ENCODE measurements at regions not wholly inside any gene's neighbourhood (a gene's known extent, or its start where the extent isn't known, plus 50 kb on each side); places are given as distances from the start of the nearest gene placed in this dataset.
A peak's percentile ranks its signal among the peaks of the same experiment; 100 is the strongest.

DNA sequence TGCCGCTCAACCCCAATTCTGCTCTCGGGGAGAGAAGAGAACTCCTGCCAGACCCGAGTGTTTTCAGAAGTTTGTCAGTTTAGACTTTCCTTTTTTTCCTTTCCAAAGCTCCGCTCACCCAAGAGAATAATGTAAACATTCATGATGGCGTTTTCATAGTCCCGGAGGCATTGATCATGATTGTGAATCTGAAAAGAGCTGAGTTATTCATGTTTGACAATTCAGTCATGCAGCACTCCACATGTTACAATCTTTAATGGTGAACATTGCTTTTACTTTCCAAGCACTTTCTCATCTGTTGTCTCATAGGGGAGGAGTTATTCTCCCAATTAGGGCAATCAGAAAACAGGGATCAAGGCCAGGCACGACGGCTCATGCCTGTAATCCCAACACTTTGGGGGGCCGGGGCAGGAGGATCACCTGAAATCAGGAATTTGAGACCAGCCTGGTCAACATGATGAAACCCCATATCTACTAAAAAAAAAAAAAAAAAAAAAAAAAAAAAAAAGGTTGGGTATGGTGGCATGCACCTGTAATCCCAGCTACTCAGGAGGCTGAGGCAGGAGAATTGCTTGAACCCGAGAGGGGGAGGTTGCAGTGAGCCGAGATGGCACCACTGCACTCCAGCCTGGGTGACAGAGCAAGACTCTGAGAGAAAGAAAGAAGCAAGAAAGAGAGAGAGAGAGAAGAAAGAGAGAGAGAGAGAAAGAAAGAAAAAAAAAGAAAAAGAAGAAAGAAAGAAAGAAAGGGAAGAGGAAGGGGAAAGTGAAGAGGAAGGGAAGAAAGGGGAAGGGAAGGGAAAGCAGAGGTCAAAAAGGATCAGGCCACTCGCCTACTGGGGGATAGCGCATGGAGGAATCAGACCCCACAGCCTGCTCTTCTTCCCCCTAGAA lies 70.0 kb upstream of the TNRC6C start:
- FAIRE-seq, result no peak
- TF ChIP-seq, protein P1, sequence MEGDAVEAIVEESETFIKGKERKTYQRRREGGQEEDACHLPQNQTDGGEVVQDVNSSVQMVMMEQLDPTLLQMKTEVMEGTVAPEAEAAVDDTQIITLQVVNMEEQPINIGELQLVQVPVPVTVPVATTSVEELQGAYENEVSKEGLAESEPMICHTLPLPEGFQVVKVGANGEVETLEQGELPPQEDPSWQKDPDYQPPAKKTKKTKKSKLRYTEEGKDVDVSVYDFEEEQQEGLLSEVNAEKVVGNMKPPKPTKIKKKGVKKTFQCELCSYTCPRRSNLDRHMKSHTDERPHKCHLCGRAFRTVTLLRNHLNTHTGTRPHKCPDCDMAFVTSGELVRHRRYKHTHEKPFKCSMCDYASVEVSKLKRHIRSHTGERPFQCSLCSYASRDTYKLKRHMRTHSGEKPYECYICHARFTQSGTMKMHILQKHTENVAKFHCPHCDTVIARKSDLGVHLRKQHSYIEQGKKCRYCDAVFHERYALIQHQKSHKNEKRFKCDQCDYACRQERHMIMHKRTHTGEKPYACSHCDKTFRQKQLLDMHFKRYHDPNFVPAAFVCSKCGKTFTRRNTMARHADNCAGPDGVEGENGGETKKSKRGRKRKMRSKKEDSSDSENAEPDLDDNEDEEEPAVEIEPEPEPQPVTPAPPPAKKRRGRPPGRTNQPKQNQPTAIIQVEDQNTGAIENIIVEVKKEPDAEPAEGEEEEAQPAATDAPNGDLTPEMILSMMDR (IDR thresholded peaks at IDR 0.05), result no peak
- no peaks in the 10 kb centered on the region for H3K9me3 ChIP-seq
- DNase-seq, result peak in 1 of 6 donors; percentile 41
- 35 to 36% methylated on average over 13 of the region's 13 CpGs for WGBS, 2 donors
- intact Hi-C loops (cut with DNase I), result no loop called here
- H3K4me3 ChIP-seq, result peak overlapping the region; percentile 29 to 54 (median 38)
- peaks cover 0 to 5% (median 0%) of the 10 kb centered on the region in 3 donors for H3K4me1 ChIP-seq
- no peaks in the 10 kb centered on the region for H3K27me3 ChIP-seq
- peak overlapping the region in 1 of 4 donors; percentile 33 for H3K27ac ChIP-seq
- H3K36me3 ChIP-seq, result no peaks in the 10 kb centered on the region
- ATAC-seq, result peak in 3 of 4 donors; percentile 4 to 12 (median 5)

DNA sequence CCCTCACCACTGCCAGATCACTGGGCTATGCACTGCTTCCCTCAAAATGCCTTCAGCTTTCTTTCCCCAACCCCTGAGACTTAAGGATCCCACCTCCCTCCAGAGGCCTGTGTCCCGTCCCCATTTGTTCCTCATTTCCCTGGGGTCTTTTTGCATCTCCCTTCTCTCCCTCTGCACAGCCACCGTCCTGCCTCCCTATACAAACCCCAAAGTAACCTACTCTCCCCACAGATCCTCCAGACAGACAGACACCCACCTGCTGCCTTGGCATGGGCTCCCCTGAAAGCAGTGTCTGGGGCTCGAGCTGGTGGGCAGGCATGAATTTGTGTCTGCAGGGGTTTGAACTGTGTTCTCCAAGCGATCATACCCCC lies 69.4 kb upstream of the TNRC6C start:
- 76 to 86% methylated on average over 4 of the region's 4 CpGs for WGBS, 2 donors
- FAIRE-seq, result no peak
- no peaks in the 10 kb centered on the region for H3K36me3 ChIP-seq
- H3K27ac ChIP-seq, result no peak overlapping the region
- TF ChIP-seq, protein P1 (IDR thresholded peaks at IDR 0.05), result no peak
- H3K4me1 ChIP-seq, result peaks cover 0 to 5% (median 0%) of the 10 kb centered on the region in 3 donors
- no peaks in the 10 kb centered on the region for H3K27me3 ChIP-seq
- no peak for ATAC-seq
- intact Hi-C loops (cut with DNase I), result no loop called here
- DNase-seq, result peak in 1 of 6 donors; percentile 24
- no peaks in the 10 kb centered on the region for H3K9me3 ChIP-seq
- no peak overlapping the region for H3K4me3 ChIP-seq

DNA sequence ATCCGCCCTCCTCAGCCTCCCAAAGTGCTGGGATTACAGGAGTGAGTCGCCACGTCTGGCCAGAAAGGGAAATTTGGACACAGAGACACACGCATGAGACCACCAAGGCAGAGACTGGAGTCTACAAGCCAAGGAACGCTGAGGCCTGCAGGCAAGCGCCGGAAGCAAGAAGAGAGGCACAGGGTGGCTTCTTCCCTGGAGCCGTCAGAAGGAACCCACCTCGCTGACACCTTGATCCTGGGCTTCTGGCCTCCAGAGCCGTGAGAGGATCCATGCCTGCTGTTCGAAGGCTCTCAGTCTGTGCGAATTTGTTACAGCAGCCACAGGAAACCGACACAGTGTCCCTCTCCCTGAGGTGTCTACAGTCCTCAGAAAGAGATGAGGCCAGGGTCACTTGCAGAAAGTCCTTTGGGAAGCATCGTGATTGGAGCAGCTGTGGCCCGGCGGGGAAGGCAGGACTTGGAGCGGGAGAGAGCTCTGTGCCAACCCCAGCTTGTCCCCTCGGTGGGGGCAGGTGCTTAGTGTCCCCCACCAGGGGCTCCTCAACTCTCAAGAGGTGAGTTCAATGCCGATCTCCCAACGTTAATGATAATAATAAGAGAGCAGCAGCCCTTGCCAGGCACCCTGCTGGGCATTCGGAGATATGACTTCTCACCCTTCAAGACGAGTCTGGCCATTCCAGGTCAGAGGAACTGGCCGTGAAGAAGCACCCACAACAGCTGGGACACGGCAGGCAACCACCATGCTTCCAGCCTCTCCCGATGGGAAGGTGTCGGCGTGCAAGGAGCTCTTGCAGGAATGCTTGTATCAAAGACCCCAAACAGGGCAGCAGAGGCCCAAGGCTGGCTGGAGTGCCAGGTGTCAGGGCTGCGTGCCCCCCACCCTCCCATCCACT lies 68.4 kb upstream of the TNRC6C start:
- DNase-seq (peak in 1 of 6 donors; percentile 46), ATAC-seq (no peak), FAIRE-seq (no peak)
- WGBS, 2 donors, result 66 to 74% methylated on average over 27 to 28 of the region's 28 CpGs
- H3K27ac ChIP-seq, result no peak overlapping the region
- peaks cover 0 to 5% (median 0%) of the 10 kb centered on the region in 3 donors for H3K4me1 ChIP-seq
- intact Hi-C loops (cut with DNase I), result no loop called here
- H3K36me3 ChIP-seq, result no peaks in the 10 kb centered on the region
- H3K4me3 ChIP-seq, result no peak overlapping the region
- no peaks in the 10 kb centered on the region for H3K27me3 ChIP-seq
- TF ChIP-seq, protein P1 (IDR thresholded peaks at IDR 0.05), result no peak
- H3K9me3 ChIP-seq, result no peaks in the 10 kb centered on the region

DNA sequence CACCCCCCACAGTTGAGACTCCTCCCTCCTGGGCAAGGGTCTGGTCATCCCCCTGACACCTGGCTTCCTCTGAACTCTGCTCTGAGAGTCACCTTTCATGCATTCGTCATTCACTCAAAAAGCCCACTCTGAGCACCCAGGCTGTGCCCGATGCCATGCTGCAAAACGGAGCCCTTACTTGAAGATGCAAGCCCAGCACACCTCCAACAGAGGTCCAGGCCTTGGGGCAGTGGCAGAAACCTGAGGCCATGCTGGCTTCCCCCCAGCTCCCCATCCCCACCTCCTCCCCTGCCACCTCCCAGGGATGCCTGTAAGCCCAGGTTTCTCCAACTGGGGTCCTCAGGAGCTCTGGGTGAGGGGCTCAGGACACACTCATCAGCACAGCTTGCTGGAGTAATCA lies 67.7 kb upstream of the TNRC6C start:
- DNase-seq, result peak in 1 of 6 donors; percentile 31
- Histone ChIP-seq H3K36me3 (no peaks in the 10 kb centered on the region), H3K9me3 (no peaks in the 10 kb centered on the region), H3K4me3 (no peak overlapping the region), H3K27me3 (no peaks in the 10 kb centered on the region), H3K27ac (no peak overlapping the region), H3K4me1 (peaks cover 0 to 5% (median 0%) of the 10 kb centered on the region in 3 donors)
- intact Hi-C loops (cut with DNase I), result no loop called here
- TF ChIP-seq, protein P1 (IDR thresholded peaks at IDR 0.05), result no peak
- WGBS, 2 donors, result 53 to 61% methylated on average over 3 of the region's 3 CpGs
- no peak for FAIRE-seq
- no peak for ATAC-seq

All from pancreas (tissue), 10 donors.